ENCODE measurements at regions not wholly inside any gene's neighbourhood (a gene's known extent, or its start where the extent isn't known, plus 50 kb on each side); places are given as distances from the start of the nearest gene placed in this dataset.

- Histone ChIP-seq H3K27me3 (no peaks in the 10 kb centered on the region), H3K9me3 (no peaks in the 10 kb centered on the region), H3K36me3 (no peaks in the 10 kb centered on the region), H3K4me1 (no peaks in the 10 kb centered on the region), H3K27ac (no peak overlapping the region), H3K4me3 (no peak overlapping the region)
- ATAC-seq (no peak), DNase-seq (no peak)
- intact Hi-C loops (cut with DNase I): no loop called here
- TF ChIP-seq, protein P1, sequence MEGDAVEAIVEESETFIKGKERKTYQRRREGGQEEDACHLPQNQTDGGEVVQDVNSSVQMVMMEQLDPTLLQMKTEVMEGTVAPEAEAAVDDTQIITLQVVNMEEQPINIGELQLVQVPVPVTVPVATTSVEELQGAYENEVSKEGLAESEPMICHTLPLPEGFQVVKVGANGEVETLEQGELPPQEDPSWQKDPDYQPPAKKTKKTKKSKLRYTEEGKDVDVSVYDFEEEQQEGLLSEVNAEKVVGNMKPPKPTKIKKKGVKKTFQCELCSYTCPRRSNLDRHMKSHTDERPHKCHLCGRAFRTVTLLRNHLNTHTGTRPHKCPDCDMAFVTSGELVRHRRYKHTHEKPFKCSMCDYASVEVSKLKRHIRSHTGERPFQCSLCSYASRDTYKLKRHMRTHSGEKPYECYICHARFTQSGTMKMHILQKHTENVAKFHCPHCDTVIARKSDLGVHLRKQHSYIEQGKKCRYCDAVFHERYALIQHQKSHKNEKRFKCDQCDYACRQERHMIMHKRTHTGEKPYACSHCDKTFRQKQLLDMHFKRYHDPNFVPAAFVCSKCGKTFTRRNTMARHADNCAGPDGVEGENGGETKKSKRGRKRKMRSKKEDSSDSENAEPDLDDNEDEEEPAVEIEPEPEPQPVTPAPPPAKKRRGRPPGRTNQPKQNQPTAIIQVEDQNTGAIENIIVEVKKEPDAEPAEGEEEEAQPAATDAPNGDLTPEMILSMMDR (IDR thresholded peaks at IDR 0.05): no peak
These were observed 194.2 kb downstream of the ACKR3 start for GRCh38 chr2:236763857-236764256.

GRCh38 chr2:236764716-236765115 lies 195.1 kb downstream of the ACKR3 start:
- Histone ChIP-seq H3K9me3 (no peaks in the 10 kb centered on the region), H3K27ac (no peak overlapping the region), H3K27me3 (no peaks in the 10 kb centered on the region), H3K36me3 (no peaks in the 10 kb centered on the region), H3K4me3 (no peak overlapping the region), H3K4me1 (no peaks in the 10 kb centered on the region)
- ATAC-seq (no peak), DNase-seq (no peak)
- TF ChIP-seq, protein P1 (IDR thresholded peaks at IDR 0.05): no peak
- intact Hi-C loops (cut with DNase I): no loop called here

DNA sequence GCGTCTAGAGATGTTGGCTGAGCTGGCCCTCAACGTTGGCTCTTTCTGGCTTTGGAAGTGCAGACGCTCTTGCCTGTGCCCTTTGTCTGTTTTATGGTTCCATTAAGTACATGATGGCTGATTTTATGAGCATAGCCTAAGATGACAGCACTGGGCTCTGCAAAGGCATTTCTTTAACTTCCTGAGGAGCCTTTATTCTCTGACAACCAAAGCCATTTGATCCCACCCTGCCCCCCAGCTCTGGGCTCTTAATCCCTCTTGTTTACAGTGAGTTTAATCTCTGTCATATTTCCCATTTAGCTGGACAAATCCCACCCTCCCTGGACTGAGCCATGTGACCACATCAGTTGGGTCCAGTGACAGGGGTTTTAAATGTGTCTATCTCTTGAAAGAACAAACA lies 195.9 kb downstream of the ACKR3 start:
- ATAC-seq (no peak), DNase-seq (no peak)

GRCh38 chr2:236766850-236767249 lies 197.2 kb downstream of the ACKR3 start:
- no peak for DNase-seq
- no peaks in the 10 kb centered on the region for H3K4me1 ChIP-seq
- H3K27me3 ChIP-seq: no peaks in the 10 kb centered on the region
- intact Hi-C loops (cut with DNase I): no loop called here
- H3K9me3 ChIP-seq: no peaks in the 10 kb centered on the region
- H3K27ac ChIP-seq: no peak overlapping the region
- ATAC-seq: no peak
- no peak overlapping the region for H3K4me3 ChIP-seq
- H3K36me3 ChIP-seq: no peaks in the 10 kb centered on the region
- TF ChIP-seq, protein P1 (IDR thresholded peaks at IDR 0.05): no peak

More for the DNA sequence above, 195.9 kb downstream of the ACKR3 start:
- Histone ChIP-seq H3K4me1 (no peaks in the 10 kb centered on the region), H3K27ac (no peak overlapping the region), H3K27me3 (no peaks in the 10 kb centered on the region), H3K4me3 (no peak overlapping the region), H3K9me3 (no peaks in the 10 kb centered on the region), H3K36me3 (no peaks in the 10 kb centered on the region)
- TF ChIP-seq, protein P1 (IDR thresholded peaks at IDR 0.05): no peak
- intact Hi-C loops (cut with DNase I): no loop called here

DNA sequence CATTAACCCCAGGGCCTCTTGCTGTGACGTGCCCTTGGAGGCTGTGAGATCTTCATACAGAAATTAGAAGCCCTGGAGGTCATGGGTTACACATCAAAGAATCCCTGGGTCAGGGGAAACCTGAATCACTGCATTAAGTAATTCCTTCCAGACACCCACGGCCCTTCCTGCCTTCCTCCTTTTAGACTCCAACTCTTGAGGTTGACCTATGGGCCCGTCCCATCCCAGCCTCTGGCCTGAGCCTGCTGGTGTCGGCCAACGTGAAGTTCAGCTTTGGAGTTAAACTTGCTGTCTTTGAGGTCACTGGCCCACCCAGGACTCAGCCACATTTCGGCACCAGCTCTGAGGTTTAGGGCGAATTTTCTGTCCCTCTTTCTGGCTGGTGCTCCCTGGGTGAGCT lies 198.3 kb downstream of the ACKR3 start:
- intact Hi-C loops (cut with DNase I): no loop called here
- Histone ChIP-seq H3K27me3 (no peaks in the 10 kb centered on the region), H3K36me3 (no peaks in the 10 kb centered on the region), H3K4me1 (no peaks in the 10 kb centered on the region), H3K4me3 (no peak overlapping the region), H3K9me3 (no peaks in the 10 kb centered on the region), H3K27ac (no peak overlapping the region)
- no peak for DNase-seq
- TF ChIP-seq, protein P1 (IDR thresholded peaks at IDR 0.05): no peak
- ATAC-seq: peak; percentile 21

All from left lung (tissue), 4 donors.